H1 (cell line): ENCODE measurements at regions not wholly inside any gene's neighbourhood (a gene's known extent, or its start where the extent isn't known, plus 50 kb on each side); places are given as distances from the start of the nearest gene placed in this dataset.

Experiments
- RNF2 ChIP-seq: fragments of 200-900, 300-1000 bp; sonication (generic); IDR thresholded peaks from 2 replicates; pipeline ENCODE4 v1.7.1; 2016; ENCODE audit warnings: borderline replicate concordance, low read depth, mild to moderate bottlenecking, antibody characterized with exemption, low read length; ENCODE audit not compliant: poor library complexity, severe bottlenecking; ENCODE audit errors: missing control alignments
- TBP ChIP-seq: IDR thresholded peaks from 2 replicates; pipeline ENCODE4 v1.6.1; 2011; ENCODE audit warnings: low read depth, low read length, improper control_type of control experiment

- TF ChIP-seq TBP (no peak), RNF2 (no peak)
- TF ChIP-seq, all 59 proteins: peak for 0
Observed at GRCh38 chr15:69643476-69643875, 190.9 kb downstream of the RPLP1 start (continued).
